Endothelial cell of umbilical vein (primary cell): ENCODE measurements at regions not wholly inside any gene's neighbourhood (a gene's known extent, or its start where the extent isn't known, plus 50 kb on each side); places are given as distances from the start of the nearest gene placed in this dataset.

ENCODE experiments used
- BruUV-seq: library from RNA; stranded (reverse); fragments of 400-500 nt; replicated peaks from 2 replicates; lab custom pipeline; 2021; lab: Mats Ljungman, UMichigan
- CTCF ChIA-PET: fragments of 300-600, 350-600 bp; sonication (Branson Sonifier 250); formaldehyde crosslinking; loops from one replicate; lab custom pipeline; 2021; ENCODE audit warnings: antibody characterized with exemption, inconsistent platforms; lab: Charles Lee
- POLR2A ChIA-PET: fragments of 300-600, 350-600 bp; sonication (Branson Sonifier 250); formaldehyde crosslinking; loops from one replicate; lab custom pipeline; 2021; ENCODE audit warnings: antibody characterized with exemption, inconsistent platforms; lab: Charles Lee
- DNase-seq: peaks from one replicate; pipeline ENCODE4 v3.0.0-alpha.2; 2011; ENCODE audit warnings: low read depth, low spot score
- FAIRE-seq: peaks from 2 replicates; lab custom pipeline; 2011; peaks lifted over from hg19 to GRCh38; lab: Jason Lieb, UNC
- H2AFZ ChIP-seq: 2 replicates; pipeline ENCODE4 v1.6.0; 2012; ENCODE audit warnings: low read depth, low read length, control low read depth, inconsistent platforms
- H3K27ac ChIP-seq: 2 replicates; pipeline ENCODE4 v1.5.1; 2011; ENCODE audit warnings: low read depth, mild to moderate bottlenecking, control low read depth, low read length, moderate library complexity; ENCODE audit not compliant: insufficient read depth
- H3K27me3 ChIP-seq, 2 experiments: 2 replicates each; pipeline versions ENCODE4 v1.6.0 to v1.6.1; 2011; ENCODE audit warnings: low read length in 2 of 2, mixed read lengths in 1 of 2; ENCODE audit not compliant: control insufficient read depth in 2 of 2, insufficient read depth in 2 of 2
- H3K36me3 ChIP-seq, 2 experiments: 2 replicates in 1 of 2; 3 replicates in 1 of 2; pipeline ENCODE4 v1.5.1; 2011; ENCODE audit warnings: low read length in 2 of 2, mild to moderate bottlenecking in 1 of 2, moderate library complexity in 1 of 2; ENCODE audit not compliant: control insufficient read depth in 2 of 2, insufficient read depth in 2 of 2; ENCODE audit errors: extremely low read depth in 1 of 2
- H3K4me1 ChIP-seq: 3 replicates; pipeline ENCODE4 v1.5.1; 2011; ENCODE audit warnings: mild to moderate bottlenecking, low read length; ENCODE audit not compliant: control insufficient read depth, insufficient read depth; ENCODE audit errors: extremely low read depth
- H3K4me2 ChIP-seq: 2 replicates; pipeline ENCODE4 v1.6.1; 2011; ENCODE audit warnings: low read length, control low read depth, mixed read lengths; ENCODE audit not compliant: insufficient read depth
- H3K4me3 ChIP-seq, 3 experiments: fragments of 200-600 bp in 1 of 3; sonication (generic), shearing (Covaris generic) in 1 of 3; replicated peaks in 1 of 3; 2 replicates each; pipeline ENCODE4 v1.5.1; 2011 to 2016; ENCODE audit warnings: control low read depth in 3 of 3, low read length in 3 of 3, mild to moderate bottlenecking in 2 of 3, inconsistent platforms in 1 of 3, low read depth in 1 of 3, moderate library complexity in 1 of 3; ENCODE audit not compliant: insufficient read depth in 1 of 3
- H3K79me2 ChIP-seq: 2 replicates; pipeline ENCODE4 v1.6.0; 2012; ENCODE audit warnings: low read length, inconsistent platforms; ENCODE audit not compliant: control insufficient read depth, insufficient read depth
- H3K9ac ChIP-seq: replicated peaks from 2 replicates; pipeline ENCODE3; 2011; ENCODE audit warnings: low read length, control low read depth; ENCODE audit not compliant: insufficient read depth; ENCODE audit errors: extremely low read depth
- H3K9me1 ChIP-seq: replicated peaks from 3 replicates; pipeline ENCODE4 v1.6.0; 2011; ENCODE audit warnings: mild to moderate bottlenecking, low read length; ENCODE audit not compliant: control insufficient read depth, insufficient read depth; ENCODE audit errors: extremely low read depth
- H3K9me3 ChIP-seq: replicated peaks from 2 replicates; pipeline ENCODE4 v1.5.1; 2012; ENCODE audit warnings: low read length, inconsistent platforms; ENCODE audit not compliant: control insufficient read depth, insufficient read depth
- H4K20me1 ChIP-seq: replicated peaks from 2 replicates; pipeline ENCODE3; 2011; ENCODE audit warnings: mild to moderate bottlenecking, low read length; ENCODE audit not compliant: control insufficient read depth, insufficient read depth; ENCODE audit errors: extremely low read depth
- EZH2 ChIP-seq: IDR thresholded peaks from 2 replicates; pipeline ENCODE4 v1.6.1; 2012; ENCODE audit warnings: borderline replicate concordance, low read depth, mild to moderate bottlenecking, moderate library complexity, low read length, inconsistent platforms; ENCODE audit not compliant: severe bottlenecking
- FOS ChIP-seq: IDR thresholded peaks from 2 replicates; pipeline ENCODE4 v1.6.1; 2011; ENCODE audit warnings: mild to moderate bottlenecking, low read length, moderate library complexity, borderline replicate concordance; ENCODE audit not compliant: insufficient read depth
- GATA2 ChIP-seq: IDR thresholded peaks from 2 replicates; pipeline ENCODE4 v1.7.0; 2011; ENCODE audit warnings: low read depth, mild to moderate bottlenecking, moderate library complexity, mixed read lengths, low read length; ENCODE audit not compliant: insufficient read length, insufficient read depth
- JUN ChIP-seq: IDR thresholded peaks from 2 replicates; pipeline ENCODE4 v1.6.1; 2011; ENCODE audit warnings: borderline replicate concordance, low read depth; ENCODE audit not compliant: insufficient read length, insufficient read depth
- MYC ChIP-seq: IDR thresholded peaks from one replicate; pipeline ENCODE4 v1.6.1; 2011; ENCODE audit warnings: mild to moderate bottlenecking, low read depth, low read length
- POLR2A ChIP-seq: IDR thresholded peaks from 2 replicates; pipeline ENCODE4 v1.6.1; 2012; ENCODE audit warnings: low read depth, mild to moderate bottlenecking, control low read depth, low read length
- POLR2AphosphoS5 ChIP-seq: IDR thresholded peaks from 2 replicates; pipeline ENCODE4 v1.6.1; 2012; ENCODE audit warnings: low read depth, mild to moderate bottlenecking, control low read depth, low read length, moderate library complexity; ENCODE audit not compliant: insufficient read depth
- dilution Hi-C: fragments of 300-500 bp; cut with MboI; formaldehyde crosslinking; loops from one replicate; pipeline ENCODE4 v1.15.0; 2019; ENCODE audit warnings: low sequenced_read_pairs; ENCODE audit not compliant: extremely low pct_ligation_motif_present
- intact Hi-C: fragments of 100-400 bp; cut with micrococcal nuclease; formaldehyde crosslinking; loops from one replicate; pipeline ENCODE4 v1.10.0; 2022
- TF ChIP-seq, protein P1 (sequence below): IDR thresholded peaks from 2 replicates; pipeline ENCODE4 v1.6.1; 2011; ENCODE audit not compliant: insufficient read depth, insufficient read length
- TF ChIP-seq, protein P2 (sequence below), 2 donors: IDR thresholded peaks; 1 replicate in 1 of 2; 2 replicates in 1 of 2; pipeline ENCODE4 v1.5.1; 2011; ENCODE audit warnings: low read length in 2 of 2, mild to moderate bottlenecking in 2 of 2, moderate library complexity in 2 of 2, control low read depth in 1 of 2, inconsistent platforms in 1 of 2, low read depth in 1 of 2; ENCODE audit not compliant: insufficient read depth in 1 of 2; ENCODE audit errors: extremely low read depth in 1 of 2

DNA sequence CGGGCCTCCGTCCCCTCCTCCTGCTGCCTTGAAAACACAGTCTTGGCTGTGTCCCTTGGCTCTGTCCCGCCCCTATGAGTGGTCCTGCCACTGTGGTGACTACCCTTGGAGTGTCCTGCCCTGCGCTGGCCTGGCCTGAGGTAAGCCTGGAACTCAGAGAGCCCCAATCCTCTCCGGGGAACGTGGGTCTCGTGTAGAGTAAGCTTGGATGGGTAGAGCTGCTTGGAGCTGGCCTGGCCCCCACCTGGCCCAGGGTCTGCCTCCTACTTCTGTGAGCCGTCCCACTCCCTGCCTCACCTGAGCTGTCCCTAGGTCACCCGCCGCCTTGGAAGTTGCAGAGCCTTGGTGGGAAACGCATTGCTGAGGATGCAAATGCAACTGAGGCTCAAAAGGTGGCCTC, 347.1 kb downstream of the CTTN start:
- Histone ChIP-seq H3K27ac (no peak overlapping the region), H3K36me3 (no peaks in the 10 kb centered on the region), H4K20me1 (no peaks in the 10 kb centered on the region), H2AFZ (no peak overlapping the region), H3K79me2 (no peaks in the 10 kb centered on the region), H3K4me3 (no peak overlapping the region), H3K4me1 (no peaks in the 10 kb centered on the region), H3K9me1 (no peaks in the 10 kb centered on the region), H3K27me3 (no peaks in the 10 kb centered on the region), H3K4me2 (no peak overlapping the region), H3K9ac (no peak overlapping the region), H3K9me3 (no peaks in the 10 kb centered on the region)
- intact Hi-C loops = no loop called here
- no peak for FAIRE-seq
- BruUV-seq = no TSS peak
- no peak for DNase-seq
- ChIA-PET CTCF (no interaction called here), POLR2A (no interaction called here)
- no peak for TF ChIP-seq POLR2A
- TF ChIP-seq MYC = no peak
- TF ChIP-seq JUN = no peak
- TF ChIP-seq, protein P1, sequence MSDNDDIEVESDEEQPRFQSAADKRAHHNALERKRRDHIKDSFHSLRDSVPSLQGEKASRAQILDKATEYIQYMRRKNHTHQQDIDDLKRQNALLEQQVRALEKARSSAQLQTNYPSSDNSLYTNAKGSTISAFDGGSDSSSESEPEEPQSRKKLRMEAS = no peak
- no peak for TF ChIP-seq FOS
- no peak for TF ChIP-seq EZH2
- TF ChIP-seq, protein P2, sequence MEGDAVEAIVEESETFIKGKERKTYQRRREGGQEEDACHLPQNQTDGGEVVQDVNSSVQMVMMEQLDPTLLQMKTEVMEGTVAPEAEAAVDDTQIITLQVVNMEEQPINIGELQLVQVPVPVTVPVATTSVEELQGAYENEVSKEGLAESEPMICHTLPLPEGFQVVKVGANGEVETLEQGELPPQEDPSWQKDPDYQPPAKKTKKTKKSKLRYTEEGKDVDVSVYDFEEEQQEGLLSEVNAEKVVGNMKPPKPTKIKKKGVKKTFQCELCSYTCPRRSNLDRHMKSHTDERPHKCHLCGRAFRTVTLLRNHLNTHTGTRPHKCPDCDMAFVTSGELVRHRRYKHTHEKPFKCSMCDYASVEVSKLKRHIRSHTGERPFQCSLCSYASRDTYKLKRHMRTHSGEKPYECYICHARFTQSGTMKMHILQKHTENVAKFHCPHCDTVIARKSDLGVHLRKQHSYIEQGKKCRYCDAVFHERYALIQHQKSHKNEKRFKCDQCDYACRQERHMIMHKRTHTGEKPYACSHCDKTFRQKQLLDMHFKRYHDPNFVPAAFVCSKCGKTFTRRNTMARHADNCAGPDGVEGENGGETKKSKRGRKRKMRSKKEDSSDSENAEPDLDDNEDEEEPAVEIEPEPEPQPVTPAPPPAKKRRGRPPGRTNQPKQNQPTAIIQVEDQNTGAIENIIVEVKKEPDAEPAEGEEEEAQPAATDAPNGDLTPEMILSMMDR (IDR thresholded peaks at IDR 0.05; ENCODE audit: extremely low read depth in 1 of 2, insufficient read depth in 1 of 2, low read depth in 1 of 2, low read length in 2 of 2) = no peak
- no peak for TF ChIP-seq POLR2AphosphoS5
- no peak for TF ChIP-seq GATA2
- dilution Hi-C loops = no loop called here
